Adrenal gland (tissue), 5 donors: ENCODE measurements at regions not wholly inside any gene's neighbourhood (a gene's known extent, or its start where the extent isn't known, plus 50 kb on each side); places are given as distances from the start of the nearest gene placed in this dataset.

ENCODE experiments used
- CTCF ChIP-seq, 6 experiments: fragments of 450-650 bp in 4 of 6; fragments of 200-600 bp in 2 of 6; sonication (generic) in 1 of 6; IDR thresholded peaks; 1 replicate in 5 of 6; 2 replicates in 1 of 6; pipeline versions ENCODE4 v1.5.1 to v1.8.0; 2016 to 2021; ENCODE audit warnings: antibody characterized with exemption in 6 of 6, mild to moderate bottlenecking in 2 of 6, moderate library complexity in 1 of 6
- POLR2A ChIP-seq, 2 donors: fragments of 450-650 bp; IDR thresholded peaks; one replicate each; pipeline ENCODE4 v1.6.1; 2017; ENCODE audit warnings: antibody characterized with exemption in 2 of 2, mild to moderate bottlenecking in 2 of 2, moderate library complexity in 1 of 2
- donor health status: DM: no; HTN: no; CAD: no.

GRCh38 chr6:14458669-14459266, 341.2 kb downstream of the CD83 start:
- no peak for TF ChIP-seq CTCF (IDR thresholded peaks at IDR 0.05)
- TF ChIP-seq POLR2A (IDR thresholded peaks at IDR 0.05) = no peak
